Prostate gland (tissue), 2 donors: ENCODE measurements at regions not wholly inside any gene's neighbourhood (a gene's known extent, or its start where the extent isn't known, plus 50 kb on each side); places are given as distances from the start of the nearest gene placed in this dataset.

Source experiments
- CTCF ChIP-seq, 4 experiments: fragments of 200-600 bp in 2 of 4; fragments of 450-650 bp in 2 of 4; sonication (generic) in 2 of 4; IDR thresholded peaks; 1 replicate in 3 of 4; 2 replicates in 1 of 4; pipeline ENCODE4 v1.5.1; 2016 to 2019; ENCODE audit warnings: antibody characterized with exemption in 4 of 4, mild to moderate bottlenecking in 2 of 4, moderate library complexity in 2 of 4
- POLR2A ChIP-seq: fragments of 450-650 bp; IDR thresholded peaks from one replicate; pipeline ENCODE4 v1.6.1; 2016; ENCODE audit warnings: antibody characterized with exemption, mild to moderate bottlenecking

GRCh38 chr10:61830072-61830845 lies 71.2 kb upstream of the ARID5B start:
- no peak for TF ChIP-seq CTCF (IDR thresholded peaks at IDR 0.05)
- no peak for TF ChIP-seq POLR2A
